ENCODE measurements at regions not wholly inside any gene's neighbourhood (a gene's known extent, or its start where the extent isn't known, plus 50 kb on each side); places are given as distances from the start of the nearest gene placed in this dataset.

DNA sequence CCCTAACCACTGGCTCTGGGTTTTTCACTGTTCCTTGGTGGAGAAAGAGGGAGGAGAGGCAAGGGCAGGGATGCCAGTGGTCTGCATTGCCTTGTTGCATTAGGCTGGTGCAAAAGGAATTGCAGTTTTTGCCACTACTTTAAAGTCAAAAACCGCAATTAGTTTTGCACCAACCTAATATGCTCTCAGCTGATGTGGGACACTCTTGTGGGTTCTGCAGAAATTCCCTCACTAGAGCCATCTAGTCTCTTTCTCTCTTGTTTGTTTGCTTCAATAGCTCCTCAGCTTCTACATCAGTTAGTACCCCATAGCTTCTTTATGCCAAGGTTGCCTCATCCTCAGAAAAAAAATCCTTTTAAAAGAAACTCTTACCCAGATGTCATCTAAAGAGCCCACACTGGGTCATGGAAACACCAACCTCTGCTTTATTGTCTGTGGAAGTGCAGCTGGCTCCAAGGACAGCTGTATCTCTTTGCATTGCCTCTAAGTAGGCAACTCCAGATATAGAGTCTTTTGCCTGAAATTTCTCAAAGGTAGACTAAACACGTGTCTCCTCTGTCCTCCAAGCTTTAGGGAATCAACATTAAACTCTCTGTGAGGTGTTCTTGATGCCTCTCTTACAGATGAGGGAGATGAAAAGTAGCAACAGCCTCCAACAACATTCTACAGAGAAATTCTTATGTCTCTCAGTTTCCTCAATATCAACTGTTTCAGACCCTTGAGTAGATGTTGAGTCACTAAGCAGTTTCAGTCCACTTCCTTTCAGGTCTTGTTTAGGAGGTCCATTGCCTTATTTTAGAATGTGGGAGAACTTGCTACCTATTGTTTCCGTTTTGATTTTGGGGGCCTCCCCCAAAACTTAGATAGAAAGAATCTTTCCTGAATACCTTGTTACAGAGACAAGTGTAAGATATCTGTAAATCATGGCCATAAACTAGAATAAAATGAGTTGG lies 84.9 kb upstream of the MEF2C start:
- H3K4me3 ChIP-seq (ENCODE audit: low read depth, low read length), result no peak overlapping the region
- H3K36me3 ChIP-seq (ENCODE audit: control insufficient read depth, insufficient read depth, low read length), result no peaks in the 10 kb centered on the region
- DNase-seq (ENCODE audit: low read depth), result no peak
- ChIA-PET POLR2A (no interaction called here), CTCF (no interaction called here)
- H3K27me3 ChIP-seq (ENCODE audit: control insufficient read depth, insufficient read depth, low read length), result no peaks in the 10 kb centered on the region
- TF ChIP-seq, protein P1, sequence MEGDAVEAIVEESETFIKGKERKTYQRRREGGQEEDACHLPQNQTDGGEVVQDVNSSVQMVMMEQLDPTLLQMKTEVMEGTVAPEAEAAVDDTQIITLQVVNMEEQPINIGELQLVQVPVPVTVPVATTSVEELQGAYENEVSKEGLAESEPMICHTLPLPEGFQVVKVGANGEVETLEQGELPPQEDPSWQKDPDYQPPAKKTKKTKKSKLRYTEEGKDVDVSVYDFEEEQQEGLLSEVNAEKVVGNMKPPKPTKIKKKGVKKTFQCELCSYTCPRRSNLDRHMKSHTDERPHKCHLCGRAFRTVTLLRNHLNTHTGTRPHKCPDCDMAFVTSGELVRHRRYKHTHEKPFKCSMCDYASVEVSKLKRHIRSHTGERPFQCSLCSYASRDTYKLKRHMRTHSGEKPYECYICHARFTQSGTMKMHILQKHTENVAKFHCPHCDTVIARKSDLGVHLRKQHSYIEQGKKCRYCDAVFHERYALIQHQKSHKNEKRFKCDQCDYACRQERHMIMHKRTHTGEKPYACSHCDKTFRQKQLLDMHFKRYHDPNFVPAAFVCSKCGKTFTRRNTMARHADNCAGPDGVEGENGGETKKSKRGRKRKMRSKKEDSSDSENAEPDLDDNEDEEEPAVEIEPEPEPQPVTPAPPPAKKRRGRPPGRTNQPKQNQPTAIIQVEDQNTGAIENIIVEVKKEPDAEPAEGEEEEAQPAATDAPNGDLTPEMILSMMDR (IDR thresholded peaks at IDR 0.05; ENCODE audit: insufficient read depth, low read depth, low read length), result no peak

DNA sequence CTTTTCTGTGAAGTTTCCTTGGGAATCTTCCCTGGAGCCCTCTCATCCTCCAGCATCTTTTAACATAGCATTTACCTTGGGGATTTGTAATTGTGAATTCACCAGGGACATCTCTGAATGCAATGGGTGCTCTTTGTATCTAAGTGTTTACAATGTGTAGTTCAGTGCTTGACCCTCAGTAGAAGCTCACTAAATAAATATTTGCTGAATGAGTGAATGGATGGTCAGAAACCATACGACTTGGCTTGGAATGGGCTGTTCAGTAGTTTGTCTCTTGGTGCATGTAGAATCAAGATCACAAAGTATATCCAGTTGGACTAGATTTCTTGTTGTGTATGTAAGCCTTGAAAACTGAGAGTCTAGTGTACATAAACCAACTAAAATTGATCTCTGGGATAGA lies 81.8 kb upstream of the MEF2C start:
- CTCF ChIA-PET, result interaction anchor here (0.7 kb wide), 1 partner anchor 15 kb away, joined by 4 read pairs; no protein-coding TSS in a partner anchor
- TF ChIP-seq, protein P1 (IDR thresholded peaks at IDR 0.05; ENCODE audit: insufficient read depth, low read depth, low read length), result no peak
- DNase-seq (ENCODE audit: low read depth), result no peak
- no peaks in the 10 kb centered on the region for H3K36me3 ChIP-seq (ENCODE audit: control insufficient read depth, insufficient read depth, low read length)
- no peaks in the 10 kb centered on the region; the same call in 1 of the 2 replicates for H3K27me3 ChIP-seq (ENCODE audit: control insufficient read depth, insufficient read depth, low read length)
- POLR2A ChIA-PET, result no interaction called here
- H3K4me3 ChIP-seq (ENCODE audit: low read depth, low read length), result no peak overlapping the region

DNA sequence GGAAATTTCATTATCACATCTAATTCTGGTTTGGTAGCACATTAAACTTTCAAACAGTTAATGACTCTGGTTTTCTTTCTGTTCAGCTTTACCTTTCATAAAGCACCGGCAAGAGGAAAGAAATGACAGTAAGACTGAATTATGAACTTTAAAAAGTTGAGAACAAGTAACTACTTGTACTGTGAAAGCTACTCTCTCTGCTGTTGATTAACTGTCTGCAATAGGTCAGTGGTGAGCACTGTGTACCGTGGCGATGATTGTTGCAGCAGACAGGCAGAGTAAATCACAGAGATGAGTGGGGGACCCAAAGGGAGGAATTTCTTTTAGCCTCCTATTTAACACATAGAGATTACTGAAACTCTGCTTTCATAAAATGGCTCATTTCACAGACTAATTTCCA lies 74.0 kb upstream of the MEF2C start:
- DNase-seq (ENCODE audit: low read depth), result no peak
- no peaks in the 10 kb centered on the region for H3K36me3 ChIP-seq (ENCODE audit: control insufficient read depth, insufficient read depth, low read length)
- CTCF ChIA-PET, result no interaction called here
- POLR2A ChIA-PET, result no interaction called here
- TF ChIP-seq, protein P1 (IDR thresholded peaks at IDR 0.05; ENCODE audit: insufficient read depth, low read depth, low read length), result no peak
- no peaks in the 10 kb centered on the region; the same call in 1 of the 2 replicates for H3K27me3 ChIP-seq (ENCODE audit: control insufficient read depth, insufficient read depth, low read length)
- no peak overlapping the region for H3K4me3 ChIP-seq (ENCODE audit: low read depth, low read length)

DNA sequence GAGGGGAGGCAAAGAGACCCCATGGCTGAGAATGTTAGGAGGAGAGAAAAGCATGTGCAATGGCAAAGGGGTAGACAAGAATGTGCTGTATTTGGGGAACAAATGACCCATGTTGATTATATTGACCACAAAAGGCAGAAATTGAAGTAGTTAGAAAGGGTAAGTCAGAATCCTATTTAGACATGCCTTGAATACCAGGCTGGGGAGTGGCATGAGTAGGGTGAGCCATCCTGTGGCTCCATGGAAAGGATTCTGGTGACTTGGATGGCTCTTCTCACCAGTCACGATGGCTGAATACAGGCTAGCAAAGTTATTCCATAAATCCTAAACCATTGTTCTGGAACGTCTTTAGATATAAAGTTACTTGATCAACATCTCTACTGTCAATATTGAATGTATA lies 73.4 kb upstream of the MEF2C start:
- ChIA-PET CTCF (interaction anchor here (1.1 kb wide), 1 partner anchor 7 kb away, joined by 3 read pairs; no protein-coding TSS in a partner anchor), POLR2A (no interaction called here)
- no peak for DNase-seq (ENCODE audit: low read depth)
- Histone ChIP-seq H3K36me3 (ENCODE audit: control insufficient read depth, insufficient read depth, low read length) (no peaks in the 10 kb centered on the region), H3K27me3 (ENCODE audit: control insufficient read depth, insufficient read depth, low read length) (no peaks in the 10 kb centered on the region; the same call in 1 of the 2 replicates), H3K4me3 (ENCODE audit: low read depth, low read length) (no peak overlapping the region)
- TF ChIP-seq, protein P1 (IDR thresholded peaks at IDR 0.05; ENCODE audit: insufficient read depth, low read depth, low read length), result no peak

DNA sequence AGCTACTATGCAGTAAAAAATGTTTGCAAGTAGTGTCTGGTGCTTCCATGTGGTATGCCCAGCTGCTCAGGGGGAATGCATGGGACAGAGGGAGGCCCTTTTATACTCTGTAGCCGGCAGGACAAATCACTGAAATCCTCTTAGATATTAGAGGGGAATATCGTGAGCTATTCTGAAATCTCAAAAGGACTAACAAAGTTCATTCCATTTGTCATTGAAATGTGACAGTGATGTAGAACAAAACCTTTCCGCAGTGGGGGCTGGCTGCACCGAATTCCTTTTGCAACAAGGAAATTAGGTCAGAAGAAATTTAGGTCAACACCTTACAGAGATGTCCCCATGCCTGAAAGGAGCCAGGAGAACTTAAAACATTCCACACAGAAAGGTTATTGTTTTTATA lies 72.4 kb upstream of the MEF2C start:
- H3K4me3 ChIP-seq (ENCODE audit: low read depth, low read length), result no peak overlapping the region
- no peaks in the 10 kb centered on the region for H3K36me3 ChIP-seq (ENCODE audit: control insufficient read depth, insufficient read depth, low read length)
- TF ChIP-seq, protein P1 (IDR thresholded peaks at IDR 0.05; ENCODE audit: insufficient read depth, low read depth, low read length), result no peak
- H3K27me3 ChIP-seq (ENCODE audit: control insufficient read depth, insufficient read depth, low read length), result no peaks in the 10 kb centered on the region; the same call in 1 of the 2 replicates
- ChIA-PET CTCF (interaction anchor here (1.1 kb wide), 1 partner anchor 8 kb away, joined by 3 read pairs; no protein-coding TSS in a partner anchor), POLR2A (no interaction called here)
- no peak for DNase-seq (ENCODE audit: low read depth)

Measured in BJ (cell line).